ENCODE measurements at regions not wholly inside any gene's neighbourhood (a gene's known extent, or its start where the extent isn't known, plus 50 kb on each side); places are given as distances from the start of the nearest gene placed in this dataset.
"Not testable (repeated sequence)": the region's sequence is repeated elsewhere in the genome, so short reads cannot be mapped to it uniquely, and the experiment has no call there.

- TF ChIP-seq CTCF (conservative IDR thresholded peaks at IDR 0.05; ENCODE audit: control insufficient read depth, insufficient read depth, low read depth, low read length): no peak
- DNase-seq (ENCODE audit: low read depth): peak; percentile 85
- H3K4me3 ChIP-seq (ENCODE audit: control insufficient read depth, low read depth, low read length): no peak overlapping the region
Observed at GRCh38 chr4:125187226-125188176, 127.3 kb upstream of the FAT4 start.

GRCh38 chr4:125184116-125184515, 130.6 kb upstream of the FAT4 start:
- H3K4me3 ChIP-seq (ENCODE audit: control insufficient read depth, low read depth, low read length): no peak overlapping the region
- DNase-seq (ENCODE audit: low read depth): peak; percentile 1
- TF ChIP-seq CTCF (conservative IDR thresholded peaks at IDR 0.05; ENCODE audit: control insufficient read depth, insufficient read depth, low read depth, low read length): no peak

GRCh38 chr4:125181804-125182203, 133.0 kb upstream of the FAT4 start:
- TF ChIP-seq CTCF (conservative IDR thresholded peaks at IDR 0.05; ENCODE audit: control insufficient read depth, insufficient read depth, low read depth, low read length): no peak
- DNase-seq (ENCODE audit: low read depth): no peak
- no peak overlapping the region for H3K4me3 ChIP-seq (ENCODE audit: control insufficient read depth, low read depth, low read length)

GRCh38 chr4:125179727-125180126, 135.0 kb upstream of the FAT4 start:
- DNase-seq (ENCODE audit: low read depth): no peak
- no peak overlapping the region for H3K4me3 ChIP-seq (ENCODE audit: control insufficient read depth, low read depth, low read length)
- TF ChIP-seq CTCF (conservative IDR thresholded peaks at IDR 0.05; ENCODE audit: control insufficient read depth, insufficient read depth, low read depth, low read length): no peak

- no peak for TF ChIP-seq CTCF (conservative IDR thresholded peaks at IDR 0.05; ENCODE audit: control insufficient read depth, insufficient read depth, low read depth, low read length)
- no peak for DNase-seq (ENCODE audit: low read depth)
- no peak overlapping the region for H3K4me3 ChIP-seq (ENCODE audit: control insufficient read depth, low read depth, low read length)
Observed at GRCh38 chr4:125169192-125169591, 145.6 kb upstream of the FAT4 start.

GRCh38 chr4:125168531-125168930, 146.2 kb upstream of the FAT4 start:
- no peak for DNase-seq (ENCODE audit: low read depth)
- H3K4me3 ChIP-seq (ENCODE audit: control insufficient read depth, low read depth, low read length): no peak overlapping the region
- no peak for TF ChIP-seq CTCF (conservative IDR thresholded peaks at IDR 0.05; ENCODE audit: control insufficient read depth, insufficient read depth, low read depth, low read length)

GRCh38 chr4:125166012-125166411, 148.7 kb upstream of the FAT4 start:
- not testable (repeated sequence) for H3K4me3 ChIP-seq (ENCODE audit: control insufficient read depth, low read depth, low read length); DNase-seq (ENCODE audit: low read depth)
